Activated naive CD8-positive, alpha-beta T cell treated with anti-CD3 and anti-CD28 coated beads for 36 hours (primary cell): ENCODE measurements at regions not wholly inside any gene's neighbourhood (a gene's known extent, or its start where the extent isn't known, plus 50 kb on each side); places are given as distances from the start of the nearest gene placed in this dataset.

Experiments
- DNase-seq: peaks from one replicate; pipeline ENCODE4 v3.0.0; 2021
- H3K27ac Mint-ChIP-seq: one replicate; pipeline ENCODE4 v1.8.0; 2022; ENCODE audit warnings: mild to moderate bottlenecking, moderate library complexity, mixed read lengths
- H3K27me3 Mint-ChIP-seq: one replicate; pipeline ENCODE4 v1.8.0; 2022; ENCODE audit warnings: mild to moderate bottlenecking, mixed read lengths
- H3K36me3 Mint-ChIP-seq: one replicate; pipeline ENCODE4 v1.8.0; 2021; ENCODE audit warnings: mild to moderate bottlenecking, mixed read lengths
- H3K4me1 Mint-ChIP-seq: one replicate; pipeline ENCODE4 v1.8.0; 2021; ENCODE audit warnings: mixed read lengths
- H3K4me3 Mint-ChIP-seq: one replicate; pipeline ENCODE4 v1.8.0; 2022; ENCODE audit warnings: mild to moderate bottlenecking, moderate library complexity, mixed read lengths
- H3K9me3 Mint-ChIP-seq: one replicate; pipeline ENCODE4 v1.8.0; 2022; ENCODE audit warnings: mixed read lengths

DNA sequence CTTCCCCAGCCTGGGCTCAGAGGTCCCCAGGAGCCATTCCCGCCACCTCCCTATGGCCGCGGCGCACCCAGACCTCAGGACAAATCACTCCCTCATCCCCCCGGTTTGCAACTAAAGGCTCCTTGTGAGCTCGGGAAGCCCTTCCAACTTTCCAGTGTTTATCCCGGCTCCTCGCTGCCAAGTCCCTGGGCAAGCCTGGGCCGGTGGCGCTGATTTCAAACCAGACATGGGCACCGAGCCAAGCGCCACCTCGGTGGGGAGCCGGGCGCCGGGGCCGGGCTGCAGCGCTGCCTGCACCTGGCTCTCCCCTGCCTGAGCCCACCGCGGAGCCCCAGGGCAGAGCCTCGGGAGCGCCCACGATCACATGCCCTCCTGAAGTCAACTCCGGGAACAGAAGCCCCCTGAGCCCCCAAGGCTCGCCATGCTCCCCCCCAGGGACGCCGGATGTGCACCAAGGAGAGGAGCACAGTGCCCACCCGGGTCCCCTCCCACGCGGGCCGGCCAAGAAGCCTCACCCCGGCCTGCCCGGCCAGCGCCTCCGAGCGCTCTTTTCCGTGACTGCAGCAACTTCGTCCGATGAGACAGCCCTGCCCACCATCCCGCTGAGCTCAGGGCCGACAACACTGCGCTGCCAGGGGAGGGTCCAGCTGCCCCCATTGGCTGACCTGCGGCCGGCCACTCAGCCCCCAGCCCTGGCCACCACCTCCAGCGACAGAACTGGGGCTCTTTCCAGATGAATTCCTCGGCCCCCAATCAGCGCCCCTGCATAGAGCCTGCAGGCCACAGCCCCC, 50.0 kb downstream of the NCOR2 start:
- Mint-ChIP-seq H3K27ac (no peak overlapping the region), H3K9me3 (no peaks in the 10 kb centered on the region), H3K36me3 (peaks cover 6% of the 10 kb centered on the region), H3K4me3 (no peak overlapping the region), H3K27me3 (no peaks in the 10 kb centered on the region), H3K4me1 (peaks cover 10% of the 10 kb centered on the region)
- no peak for DNase-seq

DNA sequence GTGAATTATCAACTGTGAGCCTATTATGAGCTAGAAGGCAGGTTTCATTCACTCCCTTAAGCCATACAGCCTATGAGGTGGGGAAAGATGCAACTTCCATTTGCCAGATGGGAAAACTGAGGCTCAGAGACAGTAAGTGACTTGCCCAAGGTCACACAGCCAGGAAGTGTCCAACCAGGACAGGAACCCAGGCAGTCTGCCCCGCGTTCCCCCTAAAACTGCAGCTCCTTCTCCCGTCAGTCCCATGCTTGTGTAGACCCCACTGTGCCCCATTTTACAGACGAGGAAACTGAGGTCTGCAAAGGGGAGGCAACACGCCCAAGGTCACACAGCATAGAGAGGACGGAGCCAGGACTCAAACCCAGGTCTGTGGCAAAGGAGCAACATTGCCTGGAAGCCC, 50.6 kb downstream of the NCOR2 start:
- H3K4me3 Mint-ChIP-seq, result no peak overlapping the region
- H3K27me3 Mint-ChIP-seq, result no peaks in the 10 kb centered on the region
- H3K36me3 Mint-ChIP-seq, result peaks cover 8% of the 10 kb centered on the region
- no peak for DNase-seq
- H3K4me1 Mint-ChIP-seq, result peaks cover 10% of the 10 kb centered on the region
- no peaks in the 10 kb centered on the region for H3K9me3 Mint-ChIP-seq
- no peak overlapping the region for H3K27ac Mint-ChIP-seq

DNA sequence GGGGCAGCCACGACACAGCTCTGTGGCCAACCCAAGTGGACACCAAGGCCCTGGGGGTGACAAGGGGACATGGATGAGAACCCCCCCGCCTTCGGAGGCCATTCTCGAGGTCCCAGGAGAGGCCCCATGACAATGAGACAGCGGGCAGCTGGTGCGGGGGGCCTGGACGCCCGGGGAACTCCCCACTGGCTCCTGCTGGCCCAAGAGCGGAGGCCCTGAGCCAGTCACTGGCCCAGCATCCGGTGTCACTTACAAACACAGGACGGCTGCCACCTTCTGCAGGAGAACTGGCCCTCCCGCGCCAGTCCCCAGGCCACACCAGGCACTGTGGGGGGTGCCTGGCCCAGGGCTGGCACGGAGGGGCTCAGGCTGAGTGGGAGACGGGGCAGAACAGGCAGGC, 51.4 kb downstream of the NCOR2 start:
- H3K4me3 Mint-ChIP-seq, result no peak overlapping the region
- H3K9me3 Mint-ChIP-seq, result no peaks in the 10 kb centered on the region
- H3K36me3 Mint-ChIP-seq, result peaks cover 8% of the 10 kb centered on the region
- no peak for DNase-seq
- H3K27me3 Mint-ChIP-seq, result no peaks in the 10 kb centered on the region
- H3K4me1 Mint-ChIP-seq, result peaks cover 10% of the 10 kb centered on the region
- no peak overlapping the region for H3K27ac Mint-ChIP-seq

DNA sequence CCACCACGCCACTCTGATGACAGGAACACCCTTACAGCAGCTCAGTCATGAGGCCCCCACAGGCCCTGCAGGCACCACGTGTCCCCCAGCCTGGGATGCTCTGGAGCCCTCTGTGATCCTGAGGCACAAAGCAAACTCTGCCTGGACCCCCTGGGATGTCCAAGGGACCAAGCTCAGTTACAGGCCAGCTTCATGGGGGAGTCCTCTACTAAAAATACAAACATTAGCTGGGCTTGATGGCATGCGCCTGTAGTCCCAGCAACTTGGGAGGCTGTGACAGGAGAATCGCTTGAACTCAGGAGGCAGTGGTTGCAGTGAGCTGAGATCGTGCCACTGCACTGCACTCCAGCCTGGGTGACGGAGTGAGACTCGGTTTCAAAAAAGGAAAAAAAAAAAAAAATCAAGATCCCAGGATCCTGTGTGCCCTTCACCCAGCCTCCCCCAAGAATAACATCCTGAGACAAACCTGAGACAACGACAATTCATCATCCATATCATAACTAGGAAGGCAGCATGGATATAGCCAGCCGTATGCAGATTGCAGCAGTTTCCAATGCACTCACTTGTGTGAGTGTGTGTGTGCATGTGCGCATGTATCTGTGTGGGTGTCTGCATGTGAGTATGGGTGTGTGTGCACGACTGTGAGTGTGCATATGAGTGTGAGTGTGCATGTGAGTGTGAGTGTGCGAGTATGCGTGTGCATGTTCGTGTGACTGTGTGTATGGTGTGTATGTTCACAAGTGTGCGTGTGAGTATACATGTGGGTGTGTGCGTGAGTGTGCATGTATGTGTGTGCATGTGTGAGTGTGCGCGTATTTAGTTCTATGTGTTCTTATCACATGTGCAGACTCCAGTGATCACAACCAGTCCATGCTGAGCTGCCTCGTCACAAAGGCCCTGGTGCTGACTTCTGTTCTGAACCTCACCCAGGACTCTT, 52.1 kb downstream of the NCOR2 start:
- H3K4me1 Mint-ChIP-seq, result peaks cover 11% of the 10 kb centered on the region
- H3K27me3 Mint-ChIP-seq, result no peaks in the 10 kb centered on the region
- H3K36me3 Mint-ChIP-seq, result peaks cover 8% of the 10 kb centered on the region
- no peak overlapping the region for H3K4me3 Mint-ChIP-seq
- no peak for DNase-seq
- H3K27ac Mint-ChIP-seq, result no peak overlapping the region
- no peaks in the 10 kb centered on the region for H3K9me3 Mint-ChIP-seq

DNA sequence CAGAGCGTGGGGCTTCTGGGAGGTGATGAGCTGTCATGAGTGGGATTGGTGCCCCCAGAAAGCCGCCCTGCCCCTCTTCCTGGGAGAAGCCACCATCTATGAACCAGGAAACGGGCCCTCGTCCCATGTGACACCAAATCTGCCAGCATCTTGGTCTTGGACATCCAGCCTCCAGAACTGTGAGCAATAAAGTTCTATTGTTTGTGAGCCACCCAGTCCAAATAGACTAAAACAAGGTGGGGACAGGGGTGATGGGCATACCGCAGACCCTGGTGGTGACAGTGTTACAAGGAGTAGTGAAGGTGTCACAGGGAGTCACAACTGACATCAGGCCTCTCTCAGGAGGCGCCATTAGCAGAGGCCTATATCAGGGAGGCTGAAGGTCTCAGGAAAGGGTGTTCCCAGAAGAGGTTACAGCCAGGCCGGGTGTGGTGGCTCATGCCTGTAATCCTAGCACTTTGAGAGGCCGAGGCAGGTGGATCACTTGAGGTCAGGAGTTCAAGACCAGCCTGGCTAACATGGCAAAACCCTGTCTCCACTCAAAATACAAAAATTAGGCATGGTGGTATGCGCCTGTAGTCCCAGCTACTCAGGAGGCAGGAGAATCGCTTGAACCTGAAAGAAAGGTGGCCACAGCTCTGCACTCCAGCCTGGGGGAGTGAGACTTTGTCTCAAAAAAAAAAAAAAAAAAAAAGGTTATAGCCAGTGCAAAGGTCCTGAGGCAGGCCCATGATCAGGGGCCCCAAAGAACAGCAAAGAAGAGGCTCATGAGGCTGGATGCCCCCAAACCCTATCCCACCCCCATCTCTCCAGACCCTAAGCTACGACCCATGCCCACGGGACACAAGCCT, 53.0 kb downstream of the NCOR2 start:
- Mint-ChIP-seq H3K9me3 (no peaks in the 10 kb centered on the region), H3K36me3 (peaks cover 8% of the 10 kb centered on the region), H3K27me3 (no peaks in the 10 kb centered on the region), H3K4me3 (no peak overlapping the region), H3K4me1 (peaks cover 11% of the 10 kb centered on the region), H3K27ac (no peak overlapping the region)
- no peak for DNase-seq

DNA sequence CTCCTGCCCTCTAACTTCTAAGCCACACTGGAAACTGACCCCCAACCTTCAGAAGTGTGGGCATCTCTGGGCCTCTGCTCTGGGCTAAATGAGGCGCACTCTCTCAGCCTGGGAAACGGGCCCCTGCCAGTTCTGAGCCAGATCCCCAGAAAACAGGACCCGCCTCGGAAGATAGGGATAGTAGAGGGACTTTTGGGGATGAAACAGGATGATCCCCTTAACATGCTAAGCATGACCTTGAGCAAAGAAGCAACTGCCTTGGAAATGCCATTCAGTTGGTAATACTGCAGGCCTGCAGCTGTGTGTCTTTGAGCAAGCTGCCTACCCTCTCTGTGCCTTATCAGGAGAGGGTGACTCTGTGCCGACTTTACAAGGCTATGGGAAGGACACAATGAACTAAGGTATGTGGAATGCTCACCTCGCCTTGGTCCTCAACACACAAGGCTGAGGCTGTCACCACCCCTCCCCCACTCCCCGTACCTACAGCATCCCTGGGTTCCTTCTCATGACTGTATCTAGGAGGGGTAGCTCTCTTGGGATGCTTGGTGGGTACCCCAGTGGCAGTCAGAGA, 54.0 kb downstream of the NCOR2 start:
- Mint-ChIP-seq H3K27me3 (no peaks in the 10 kb centered on the region), H3K4me3 (no peak overlapping the region), H3K4me1 (peaks cover 17% of the 10 kb centered on the region), H3K27ac (no peak overlapping the region), H3K9me3 (no peaks in the 10 kb centered on the region), H3K36me3 (peaks cover 8% of the 10 kb centered on the region)
- DNase-seq, result no peak

DNA sequence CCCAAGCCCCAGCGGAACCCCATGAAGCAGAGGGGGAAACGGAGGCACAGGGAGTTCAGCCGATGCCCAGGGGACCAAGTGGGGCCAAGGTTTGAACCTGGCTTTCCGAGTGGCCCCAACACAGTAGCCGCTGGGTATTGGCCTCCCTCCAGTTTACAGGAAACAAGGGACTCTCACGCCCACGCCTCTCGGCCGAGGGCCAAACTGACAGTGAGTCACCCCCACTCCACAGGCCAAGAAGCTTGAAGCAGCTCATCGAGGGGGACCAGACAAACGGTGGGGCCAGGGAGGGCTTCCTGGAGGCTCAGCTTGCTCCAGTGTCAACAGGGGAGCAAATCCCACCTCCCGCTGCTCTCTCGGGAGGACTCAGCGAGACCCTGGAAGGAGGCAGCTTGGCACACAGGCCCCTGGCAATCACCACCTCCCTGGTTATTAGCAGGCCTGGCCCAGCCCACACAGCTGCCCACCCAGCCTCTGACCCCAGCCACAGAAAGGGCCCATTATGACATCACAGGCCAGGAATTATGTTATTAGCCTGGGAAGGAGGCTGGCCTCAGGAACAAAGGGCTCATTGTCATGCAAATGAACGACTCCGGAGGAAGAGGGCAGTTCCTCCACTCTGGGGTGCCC, 54.6 kb downstream of the NCOR2 start:
- no peak for DNase-seq
- Mint-ChIP-seq H3K27ac (no peak overlapping the region), H3K4me1 (peaks cover 19% of the 10 kb centered on the region), H3K36me3 (peaks cover 8% of the 10 kb centered on the region), H3K9me3 (no peaks in the 10 kb centered on the region), H3K4me3 (no peak overlapping the region), H3K27me3 (no peaks in the 10 kb centered on the region)

DNA sequence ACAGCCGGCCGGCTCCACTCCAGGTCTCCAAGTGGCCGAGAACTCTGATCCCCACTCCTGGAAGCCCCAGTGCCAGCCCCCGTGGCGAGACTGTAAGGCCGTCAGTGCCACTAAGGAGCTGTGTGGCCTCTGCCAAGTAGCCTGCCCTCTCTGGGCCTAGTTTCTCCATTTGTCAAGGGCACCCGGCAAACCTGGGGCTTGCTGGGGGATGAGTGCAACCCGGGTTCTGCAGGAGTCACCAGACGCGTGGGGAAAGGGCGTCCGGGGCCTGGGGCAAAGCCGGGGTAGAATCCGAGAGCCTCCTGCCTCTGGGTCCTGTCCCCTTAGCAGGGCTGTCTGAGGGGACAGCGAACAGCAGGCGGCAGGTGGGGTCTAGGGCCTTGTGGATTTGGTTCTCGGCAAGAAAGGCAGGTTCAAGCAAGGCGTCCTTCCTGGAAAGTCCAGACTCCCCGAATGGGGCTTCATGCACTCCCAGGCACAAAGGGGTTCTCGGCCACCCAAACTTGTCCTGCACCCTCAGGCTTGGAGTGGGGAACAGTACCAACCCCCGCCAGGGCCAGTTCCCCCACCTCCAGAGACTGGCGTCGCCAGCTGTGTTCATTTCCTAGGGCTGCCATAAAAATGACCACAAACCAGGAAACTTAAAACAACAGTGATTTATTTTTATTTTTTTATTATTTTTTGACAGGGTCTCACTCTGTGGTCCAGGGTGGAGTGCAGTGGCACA, 56.0 kb downstream of the NCOR2 start:
- no peaks in the 10 kb centered on the region for H3K9me3 Mint-ChIP-seq
- H3K36me3 Mint-ChIP-seq, result peaks cover 8% of the 10 kb centered on the region
- no peak overlapping the region for H3K4me3 Mint-ChIP-seq
- no peaks in the 10 kb centered on the region for H3K27me3 Mint-ChIP-seq
- no peak overlapping the region for H3K27ac Mint-ChIP-seq
- peaks cover 25% of the 10 kb centered on the region for H3K4me1 Mint-ChIP-seq
- no peak for DNase-seq

DNA sequence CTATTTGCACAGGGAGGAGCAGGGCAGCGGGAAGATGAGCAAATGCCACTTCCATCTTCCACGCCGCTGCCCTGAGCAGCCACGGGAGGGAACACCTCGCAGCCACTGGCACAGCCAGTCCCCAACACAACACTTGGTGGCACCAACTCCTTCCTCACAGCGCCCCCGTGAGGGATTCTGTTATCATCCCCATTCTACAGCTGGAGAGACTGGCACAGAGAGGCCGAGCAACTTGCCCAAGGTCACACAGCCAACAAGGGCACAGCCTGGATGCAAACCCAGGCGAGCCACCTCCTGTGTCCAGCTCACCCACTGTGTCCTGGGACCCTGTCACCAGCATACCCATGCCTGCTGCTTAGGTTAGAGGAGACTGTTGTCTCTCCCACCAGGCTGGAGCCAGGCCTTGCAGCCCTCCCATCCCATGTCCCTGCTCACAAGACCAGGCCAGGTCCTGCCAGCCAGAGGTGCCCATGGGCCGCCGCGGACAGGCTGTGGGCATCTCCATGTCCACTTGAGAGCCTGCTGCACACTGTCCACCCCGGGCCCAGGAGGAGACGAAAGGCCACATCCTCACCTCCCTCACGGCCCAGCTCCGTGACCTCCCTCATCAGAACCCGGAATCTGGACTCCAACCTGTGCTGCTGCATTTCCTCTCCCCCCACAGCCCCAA, 57.0 kb downstream of the NCOR2 start:
- DNase-seq, result no peak
- H3K4me3 Mint-ChIP-seq, result no peak overlapping the region
- no peaks in the 10 kb centered on the region for H3K9me3 Mint-ChIP-seq
- H3K27ac Mint-ChIP-seq, result no peak overlapping the region
- H3K4me1 Mint-ChIP-seq, result peaks cover 28% of the 10 kb centered on the region
- H3K27me3 Mint-ChIP-seq, result no peaks in the 10 kb centered on the region
- peaks cover 5% of the 10 kb centered on the region for H3K36me3 Mint-ChIP-seq

DNA sequence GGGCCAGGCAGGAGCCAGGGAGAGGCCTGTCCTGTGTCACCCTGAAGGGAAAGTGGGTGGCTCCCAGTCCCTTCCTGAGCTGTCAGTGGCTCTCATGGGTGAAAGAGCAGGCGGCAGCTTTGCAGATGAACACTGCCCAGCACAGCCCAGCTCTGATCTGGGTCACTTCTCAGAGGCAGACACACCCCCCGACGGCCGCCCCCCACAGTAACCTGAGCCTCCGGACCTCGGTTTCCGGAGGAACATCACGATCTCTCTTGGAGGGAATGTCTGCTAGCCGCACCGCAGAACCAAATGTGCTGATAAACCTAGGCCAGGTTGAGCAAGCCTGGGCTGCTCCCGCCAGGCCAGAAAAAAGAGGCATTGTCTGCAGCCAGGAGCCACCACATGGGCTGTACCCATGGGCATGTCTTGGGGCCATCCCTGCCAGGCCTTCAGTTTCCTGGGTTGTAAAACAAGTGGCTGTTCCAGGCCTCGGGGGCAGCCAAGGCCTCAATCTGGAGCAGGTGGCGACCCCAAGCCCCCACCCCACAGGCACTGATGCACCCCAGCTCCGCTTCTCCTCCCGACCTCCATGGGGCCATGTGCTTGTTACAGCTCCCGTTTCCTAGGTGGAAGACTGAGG, 57.6 kb downstream of the NCOR2 start:
- Mint-ChIP-seq H3K27me3 (no peaks in the 10 kb centered on the region), H3K9me3 (no peaks in the 10 kb centered on the region), H3K4me1 (peaks cover 29% of the 10 kb centered on the region), H3K36me3 (peaks cover 2% of the 10 kb centered on the region), H3K4me3 (no peak overlapping the region), H3K27ac (no peak overlapping the region)
- no peak for DNase-seq

DNA sequence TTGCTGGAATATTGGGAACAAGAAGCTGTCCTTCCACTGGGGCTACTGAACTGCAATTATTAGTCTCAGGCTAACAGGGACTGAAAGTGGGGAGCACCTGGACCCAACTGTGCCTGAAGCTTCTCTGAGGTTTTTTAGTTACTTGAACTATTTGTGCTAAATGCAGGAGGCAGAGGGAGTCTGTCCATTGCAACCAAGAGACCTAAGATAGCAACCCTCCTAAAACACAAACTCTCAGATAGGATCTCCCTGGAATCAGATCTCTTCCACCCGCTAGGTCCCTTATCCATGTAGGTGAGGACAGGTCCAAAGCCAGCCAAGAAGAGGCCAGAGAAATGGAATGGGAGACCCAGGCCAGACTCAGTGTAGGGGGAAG, 58.1 kb downstream of the NCOR2 start:
- Mint-ChIP-seq H3K27me3 (no peaks in the 10 kb centered on the region), H3K4me3 (no peak overlapping the region), H3K36me3 (peaks cover 2% of the 10 kb centered on the region), H3K4me1 (peaks cover 28% of the 10 kb centered on the region), H3K9me3 (no peaks in the 10 kb centered on the region), H3K27ac (no peak overlapping the region)
- DNase-seq, result no peak

DNA sequence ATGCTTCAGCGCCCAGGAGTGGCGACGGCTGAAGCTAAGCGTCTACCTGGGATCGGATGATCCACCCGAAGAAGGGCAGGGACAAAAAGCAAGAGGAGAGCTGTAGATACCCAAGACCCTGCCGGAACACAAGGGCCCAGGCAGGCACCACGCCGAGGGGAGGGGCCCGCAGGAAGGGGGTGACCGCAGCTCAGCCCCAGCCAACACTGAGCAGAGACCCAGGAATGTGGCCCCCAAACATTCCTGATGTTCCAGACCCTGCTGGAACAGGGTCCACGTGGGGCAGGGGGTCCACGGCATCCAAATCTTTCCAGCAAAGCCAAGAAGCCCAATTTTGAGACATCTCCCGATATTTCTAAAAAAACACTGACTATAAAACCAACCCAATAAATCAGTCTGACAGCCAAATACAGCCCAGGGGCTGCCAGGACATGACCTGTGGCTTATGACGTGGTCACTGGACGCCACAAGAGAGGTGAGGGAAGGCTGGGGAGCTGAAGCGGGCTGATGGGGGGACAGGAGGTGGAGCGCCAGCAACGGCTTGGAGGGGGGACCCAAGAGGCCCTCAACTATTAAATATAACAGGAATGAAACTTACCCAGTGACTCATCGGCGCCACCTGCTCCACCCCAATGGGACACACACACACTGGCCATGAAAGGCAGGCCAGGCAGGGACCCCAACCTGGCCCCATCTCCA, 58.9 kb downstream of the NCOR2 start:
- H3K4me1 Mint-ChIP-seq, result peaks cover 28% of the 10 kb centered on the region
- no peaks in the 10 kb centered on the region for H3K27me3 Mint-ChIP-seq
- H3K27ac Mint-ChIP-seq, result no peak overlapping the region
- no peaks in the 10 kb centered on the region for H3K9me3 Mint-ChIP-seq
- DNase-seq, result no peak
- peaks cover 3% of the 10 kb centered on the region for H3K36me3 Mint-ChIP-seq
- H3K4me3 Mint-ChIP-seq, result no peak overlapping the region
